GM21528 (cell line): ENCODE measurements at regions not wholly inside any gene's neighbourhood (a gene's known extent, or its start where the extent isn't known, plus 50 kb on each side); places are given as distances from the start of the nearest gene placed in this dataset.
"Not testable (repeated sequence)": the region's sequence is repeated elsewhere in the genome, so short reads cannot be mapped to it uniquely, and the experiment has no call there.

Source experiments
- ATAC-seq: cut with Tn5 transposase; IDR thresholded peaks from one replicate; pipeline ENCODE4 v1.9.1; 2021; ENCODE audit warnings: mild to moderate bottlenecking, moderate library complexity; ENCODE audit not compliant: unreplicated experiment, low FRiP score

DNA sequence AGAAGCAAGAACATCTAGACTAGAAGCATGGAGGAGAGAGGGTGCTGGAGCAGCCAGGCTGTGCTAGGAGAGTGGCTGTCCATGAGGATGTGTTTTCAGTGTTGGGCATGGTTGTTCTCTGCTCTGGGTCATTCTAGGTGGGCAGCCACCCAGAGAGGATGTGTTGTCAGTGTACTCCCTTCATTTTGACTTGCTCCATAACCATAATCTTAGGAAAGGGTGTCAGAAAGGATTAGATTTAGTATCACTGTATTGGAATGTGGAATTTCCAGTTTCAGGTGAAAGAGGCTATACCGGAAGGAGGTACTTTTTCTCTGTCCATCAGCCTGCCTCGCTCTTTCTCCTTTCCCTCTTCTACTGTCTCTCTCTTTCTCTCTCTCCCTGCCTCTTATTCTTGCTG, 474.5 kb upstream of the PODXL start:
- no peak for ATAC-seq

DNA sequence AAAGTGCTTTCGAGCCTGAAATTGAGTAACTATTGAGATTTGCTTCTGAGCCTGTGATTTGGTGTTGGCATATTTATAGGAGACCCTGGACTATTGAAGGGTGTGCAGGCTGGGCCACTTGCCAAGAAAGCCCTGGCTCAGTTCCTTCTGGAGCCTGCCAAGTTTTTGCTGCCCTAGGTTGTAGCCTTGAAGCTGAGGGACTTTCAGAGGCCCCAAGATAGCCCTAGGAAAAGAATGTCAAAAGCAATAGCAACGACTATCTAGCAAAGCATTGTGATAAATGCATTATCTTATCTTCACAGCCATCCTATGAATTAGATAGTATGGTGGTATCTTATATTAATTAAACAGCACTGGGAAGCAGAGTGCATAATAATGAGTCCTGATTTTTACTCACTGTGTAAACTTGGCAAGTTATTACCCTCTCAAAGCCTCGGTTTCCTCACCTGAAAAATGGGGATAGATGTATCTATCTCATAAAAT, 473.7 kb upstream of the PODXL start:
- no peak for ATAC-seq

DNA sequence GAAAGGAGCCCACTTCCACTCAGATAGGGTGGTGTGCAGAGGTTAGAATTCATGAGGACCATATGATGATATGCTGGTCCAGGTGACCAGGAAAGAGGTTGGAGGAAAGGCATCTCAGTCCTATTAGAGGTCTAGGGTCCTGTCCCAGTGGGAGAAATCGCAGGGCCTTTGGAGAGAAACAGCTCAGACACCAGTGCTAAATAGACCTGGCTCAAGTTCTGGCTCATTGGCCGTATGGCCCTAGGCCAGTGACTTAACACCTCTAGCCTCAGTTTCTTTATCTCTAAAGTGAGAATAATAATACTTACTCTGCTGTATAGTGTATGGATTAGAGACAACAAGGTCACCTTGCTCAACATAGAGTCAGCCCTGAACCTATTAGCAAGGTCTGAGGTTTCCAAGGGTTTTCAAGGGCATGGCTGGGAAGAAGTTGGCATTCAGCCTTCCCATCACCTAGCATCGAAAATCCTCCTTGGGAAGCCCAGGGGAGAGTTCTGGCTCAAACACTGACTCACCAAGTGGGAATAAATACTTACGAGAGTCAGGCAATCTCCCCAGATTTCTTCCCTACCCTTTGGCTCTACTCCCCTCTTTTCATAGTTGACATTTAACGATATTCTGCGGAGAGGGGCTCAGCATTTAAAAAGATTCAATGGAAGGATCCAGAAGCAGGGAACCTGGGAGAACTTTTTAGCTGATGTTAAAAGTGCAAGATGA, 473.1 kb upstream of the PODXL start:
- ATAC-seq: no peak

DNA sequence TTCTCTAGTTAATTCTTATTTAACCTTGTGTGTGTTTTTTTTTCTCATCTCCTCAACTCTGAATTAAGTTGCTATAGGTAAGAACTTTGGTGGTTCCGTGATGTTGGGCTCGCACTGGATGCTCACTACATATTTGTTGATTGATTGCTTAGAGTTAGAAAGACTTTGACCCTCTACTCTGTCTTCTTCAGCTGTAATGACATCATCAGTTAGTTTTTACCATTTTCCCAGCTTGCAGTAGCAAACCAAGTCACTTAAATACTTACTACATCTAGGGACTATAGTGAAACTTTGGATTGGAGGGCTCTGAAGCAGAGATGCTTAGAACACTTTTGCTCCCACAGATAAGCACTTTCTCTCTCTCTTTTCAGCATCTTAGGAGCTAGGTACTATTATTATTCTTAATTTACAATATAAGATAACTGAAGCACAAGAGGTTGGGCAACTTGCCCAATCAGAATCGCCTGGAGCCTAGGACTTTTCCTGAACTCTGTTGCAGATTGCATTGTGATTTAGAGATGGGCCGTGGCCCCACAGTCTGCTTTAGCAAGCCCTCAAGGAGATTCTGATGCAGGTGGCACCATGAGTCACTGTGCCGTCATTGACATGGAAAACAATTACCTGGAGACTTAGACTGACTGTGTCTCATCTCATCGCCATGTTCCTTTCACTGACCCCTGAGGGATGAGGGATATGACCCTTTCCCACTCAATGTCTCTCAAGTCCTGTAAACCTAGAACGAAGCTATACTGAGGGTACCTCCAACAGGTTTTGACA, 471.9 kb upstream of the PODXL start:
- ATAC-seq: no peak

DNA sequence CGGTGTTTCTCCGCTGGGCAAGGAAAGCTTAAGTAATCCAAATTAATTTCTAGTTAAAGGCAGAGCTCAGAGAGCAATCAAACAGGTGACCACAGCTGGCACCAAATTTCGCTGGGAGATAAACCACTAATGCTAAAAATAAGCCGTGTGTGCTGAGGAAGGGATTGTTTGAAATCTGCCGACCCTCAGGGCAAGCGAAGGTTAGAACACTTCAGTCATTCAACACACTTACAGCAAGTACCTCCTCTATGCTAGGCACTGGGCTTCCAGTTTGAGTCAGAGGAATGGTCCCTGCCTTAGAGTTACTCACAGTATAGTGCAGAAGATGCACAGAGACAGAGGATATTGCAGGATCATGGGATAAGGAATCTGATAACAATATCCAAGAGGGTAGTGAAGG, 467.9 kb upstream of the PODXL start:
- ATAC-seq: no peak

DNA sequence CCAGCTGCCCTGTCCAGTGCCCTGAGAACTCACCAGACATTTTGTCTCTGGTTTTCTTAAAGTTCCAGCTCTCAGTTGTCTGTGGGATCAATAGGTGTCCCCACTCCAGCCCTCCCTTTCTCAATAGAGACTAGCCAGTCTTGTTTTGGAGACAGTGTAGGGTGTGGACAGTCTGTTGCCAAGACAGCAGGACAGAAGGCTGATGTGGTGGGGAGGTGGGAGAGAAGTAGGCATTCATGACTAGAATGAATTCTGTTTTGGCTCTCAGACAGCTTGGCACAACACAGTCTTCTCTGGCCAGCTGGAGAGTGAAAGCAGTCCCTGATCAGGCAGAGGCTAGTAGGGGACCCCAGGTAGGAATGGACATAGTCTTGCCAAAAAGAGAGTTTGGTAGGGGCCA, 467.0 kb upstream of the PODXL start:
- ATAC-seq: no peak

DNA sequence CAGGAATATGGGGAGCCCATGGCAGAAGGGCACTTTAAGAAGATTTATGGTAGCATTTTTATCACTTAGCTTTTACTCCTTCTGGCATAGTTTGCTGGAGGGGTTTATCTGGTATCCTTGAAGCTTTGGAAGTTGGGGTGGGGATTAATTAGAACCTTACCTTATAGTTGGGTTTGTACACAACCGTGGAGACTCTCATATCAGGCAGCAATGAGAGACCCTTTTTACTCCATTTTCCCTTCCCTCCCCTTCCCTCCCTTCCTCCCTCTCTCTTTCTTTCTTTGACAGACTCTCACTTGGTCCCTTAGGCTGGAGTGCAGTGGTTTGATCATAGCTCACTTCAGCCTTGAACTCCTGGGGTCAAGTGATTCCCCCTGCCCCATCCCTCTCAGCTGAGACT, 465.8 kb upstream of the PODXL start:
- ATAC-seq: no peak

DNA sequence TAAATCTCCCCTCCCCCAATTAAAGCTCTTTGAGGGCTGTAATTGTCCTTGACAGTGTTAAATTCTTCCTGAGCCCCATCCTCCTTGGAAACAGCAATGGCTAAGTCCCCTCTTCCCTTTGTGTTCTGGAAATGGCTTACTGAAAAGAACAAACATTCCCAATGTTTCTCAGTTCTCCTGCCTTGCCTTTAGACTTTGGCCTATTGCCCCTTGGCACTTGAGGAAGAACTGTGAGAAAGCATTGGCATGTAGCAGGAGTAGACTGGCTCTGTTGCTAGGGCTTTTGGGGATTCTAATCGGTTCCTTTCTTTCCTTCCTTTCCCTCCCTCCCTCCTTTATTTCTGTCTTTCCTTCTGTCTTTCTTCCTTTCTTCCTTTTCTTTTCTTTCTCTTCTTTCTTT, 463.3 kb upstream of the PODXL start:
- no peak for ATAC-seq

DNA sequence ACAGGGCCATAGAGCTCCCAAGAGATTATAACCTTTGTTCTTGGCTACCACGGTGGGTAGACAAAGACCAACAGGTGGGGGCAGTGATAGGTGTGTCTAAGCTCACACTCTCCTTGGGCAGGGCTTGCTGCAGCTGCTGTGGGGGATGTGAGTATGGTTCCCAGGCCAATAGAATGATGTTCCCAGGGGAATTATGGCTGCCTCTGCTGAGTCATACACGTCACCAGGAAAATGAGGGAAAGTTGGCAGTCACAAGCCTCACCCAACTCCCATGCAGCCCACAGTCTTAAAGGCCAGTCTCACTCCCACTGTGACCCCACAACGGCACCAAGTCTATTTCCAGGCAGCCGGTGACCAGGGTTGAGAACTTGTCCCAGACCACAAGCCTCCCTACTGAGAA, 453.4 kb upstream of the PODXL start:
- ATAC-seq: no peak

DNA sequence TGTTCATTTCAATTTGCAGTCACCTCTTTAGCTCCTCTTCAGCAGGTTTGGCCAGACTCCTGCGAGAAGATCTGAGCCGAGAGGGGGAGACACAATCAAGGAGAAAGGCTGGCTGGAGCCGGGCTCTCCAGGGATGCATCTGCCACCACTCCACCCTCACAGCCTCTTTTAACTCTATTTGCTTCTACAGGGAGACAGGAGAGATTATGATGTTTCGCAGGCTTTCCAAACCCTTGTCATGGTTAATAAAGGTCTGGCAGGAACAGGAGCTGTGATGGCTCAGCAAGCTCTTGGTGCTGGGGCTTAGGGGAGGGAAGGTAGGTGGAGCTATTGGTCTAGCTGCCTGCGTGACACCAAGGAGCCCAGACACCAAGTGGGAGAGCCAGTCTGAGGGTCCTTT, 448.1 kb upstream of the PODXL start:
- ATAC-seq: no peak

DNA sequence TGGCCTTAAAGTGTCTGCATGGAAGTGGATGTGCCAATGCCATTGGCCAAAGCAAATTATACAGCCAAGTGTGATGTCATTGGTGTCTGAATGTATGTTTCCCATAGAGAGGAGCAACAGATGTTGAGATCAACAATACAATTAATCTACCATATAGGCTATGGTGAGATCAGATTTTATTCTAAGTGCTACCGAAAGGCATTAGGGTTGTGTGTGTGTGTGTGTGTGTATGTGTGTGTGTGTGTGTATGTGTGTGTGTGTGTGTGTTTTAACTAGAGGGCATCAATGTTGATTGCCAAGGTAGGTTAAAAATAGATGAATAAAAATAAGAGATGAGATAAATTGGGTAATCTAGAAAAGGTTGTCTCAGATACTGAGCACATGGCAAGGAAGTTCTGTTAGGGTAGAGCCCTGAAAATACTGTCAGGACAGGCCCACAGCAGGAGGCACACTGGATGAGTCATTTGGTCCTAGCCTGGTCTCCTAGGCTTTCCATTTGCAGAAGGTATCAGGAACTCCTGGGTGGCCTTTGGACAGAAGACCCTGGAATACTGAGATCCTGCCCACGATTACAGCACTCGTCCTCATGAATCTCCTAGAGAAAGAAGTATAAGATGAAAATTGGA, 446.0 kb upstream of the PODXL start:
- no peak for ATAC-seq

DNA sequence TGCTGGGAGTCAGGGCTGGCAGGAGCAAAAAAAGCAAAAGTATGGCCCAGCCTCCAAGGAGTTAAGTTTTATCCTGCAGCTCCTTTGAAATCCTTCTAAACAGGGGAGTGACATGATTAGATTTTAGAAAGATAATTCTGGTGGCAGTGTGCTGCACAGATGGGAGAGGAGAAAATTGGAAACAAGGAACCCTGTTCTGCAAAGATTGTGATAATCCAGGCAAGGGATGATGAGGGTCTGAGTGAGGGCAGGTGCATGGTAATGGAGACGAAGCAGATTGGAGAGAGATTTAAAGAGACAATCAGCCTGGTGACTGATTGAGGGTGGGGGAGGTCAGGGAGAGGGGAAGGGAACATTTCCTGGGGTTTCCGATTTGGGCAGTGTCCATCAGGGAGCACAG, 444.7 kb upstream of the PODXL start:
- ATAC-seq: no peak

DNA sequence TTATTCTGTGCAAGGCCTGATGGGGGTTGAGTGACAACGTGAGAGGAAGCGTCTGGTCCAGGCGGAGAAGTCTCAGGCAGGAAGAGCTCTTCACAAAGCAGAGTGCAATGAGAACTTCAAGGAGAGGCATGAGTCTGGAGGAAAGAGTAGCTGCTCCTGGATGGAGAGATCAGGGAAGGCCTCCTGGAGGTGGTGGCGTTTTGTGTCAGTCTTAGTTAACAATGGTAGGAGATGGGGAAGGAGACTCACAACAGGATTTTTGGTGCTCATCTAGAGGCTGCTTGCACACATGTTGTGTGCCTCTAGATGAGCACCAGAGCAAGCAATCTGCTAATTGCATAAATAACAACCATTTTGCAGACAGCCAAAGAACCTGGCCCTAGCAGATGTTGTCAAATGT, 442.8 kb upstream of the PODXL start:
- ATAC-seq: no peak

DNA sequence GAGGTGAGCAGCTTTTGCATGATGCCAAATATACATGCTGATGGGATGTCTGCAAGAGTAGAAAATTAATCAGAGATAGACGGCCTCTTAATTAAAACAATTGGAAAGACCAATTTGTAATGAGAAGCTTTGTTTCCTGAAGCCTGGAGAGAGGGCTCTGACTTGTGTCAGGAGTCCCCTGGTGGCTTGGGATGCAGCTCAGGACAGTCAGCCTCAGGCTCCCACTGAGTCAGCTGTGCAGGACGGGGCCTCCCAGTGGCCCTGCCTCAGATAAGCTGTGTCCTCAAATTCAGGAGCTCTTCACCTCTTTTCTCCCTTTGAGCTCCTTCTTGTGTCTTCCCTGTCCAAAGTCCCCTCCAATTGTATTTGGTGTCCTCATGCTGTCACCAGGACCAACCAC, 438.9 kb upstream of the PODXL start:
- no peak for ATAC-seq

DNA sequence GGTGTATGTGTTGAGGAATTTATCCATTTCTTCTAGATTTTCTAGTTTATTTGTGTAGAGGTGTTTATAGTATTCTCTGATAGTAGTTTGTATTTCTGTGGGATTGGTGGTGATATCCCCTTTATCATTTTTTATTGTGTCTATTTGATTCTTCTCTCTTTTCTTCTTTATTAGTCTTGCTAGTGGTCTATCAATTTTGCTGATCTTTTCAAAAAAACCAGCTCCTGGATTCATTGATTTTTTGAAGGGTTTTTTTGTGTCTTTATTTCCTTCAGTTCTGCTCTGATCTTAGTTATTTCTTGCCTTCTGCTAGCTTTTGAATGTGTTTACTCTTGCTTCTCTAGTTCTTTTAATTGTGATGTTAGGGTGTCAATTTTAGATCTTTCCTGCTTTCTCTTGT, 424.6 kb upstream of the PODXL start:
- ATAC-seq: not testable (repeated sequence)

DNA sequence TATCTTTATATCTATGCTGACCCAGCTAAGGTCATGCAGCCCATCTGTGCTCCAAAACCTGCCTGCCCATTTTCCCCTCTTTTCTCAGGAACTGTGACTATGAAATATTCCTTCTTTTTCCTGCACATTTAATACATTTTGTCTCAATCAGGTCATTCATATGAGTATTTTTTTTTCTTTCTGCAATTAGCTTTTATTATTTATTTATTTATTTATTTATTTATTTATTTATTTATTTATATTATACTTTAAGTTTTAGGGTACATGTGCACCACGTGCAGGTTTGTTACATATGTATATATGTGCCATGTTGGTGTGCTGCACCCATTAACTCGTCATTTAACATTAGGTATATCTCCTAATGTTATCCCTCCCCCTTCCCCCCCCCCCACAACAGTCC, 421.7 kb upstream of the PODXL start:
- ATAC-seq: not testable (repeated sequence)

DNA sequence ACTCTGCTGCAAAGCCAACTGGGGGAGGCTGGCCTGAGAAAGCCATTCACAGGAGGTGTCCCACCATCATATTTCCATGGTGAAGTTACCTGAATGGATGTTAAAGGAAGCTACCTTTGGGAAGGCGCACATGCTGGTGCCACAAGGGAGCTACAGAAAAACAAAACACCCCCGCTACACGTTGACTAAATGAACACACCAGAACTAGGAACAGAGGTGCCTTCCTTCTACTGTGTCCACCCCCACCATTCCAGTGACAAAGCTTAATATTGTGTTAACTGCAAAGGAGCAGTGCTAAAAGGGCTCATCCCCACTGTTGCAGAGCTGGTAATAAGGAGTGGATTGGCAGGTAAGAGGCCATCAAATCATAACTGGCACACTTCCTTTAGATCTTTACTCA, 420.0 kb upstream of the PODXL start:
- ATAC-seq: no peak

DNA sequence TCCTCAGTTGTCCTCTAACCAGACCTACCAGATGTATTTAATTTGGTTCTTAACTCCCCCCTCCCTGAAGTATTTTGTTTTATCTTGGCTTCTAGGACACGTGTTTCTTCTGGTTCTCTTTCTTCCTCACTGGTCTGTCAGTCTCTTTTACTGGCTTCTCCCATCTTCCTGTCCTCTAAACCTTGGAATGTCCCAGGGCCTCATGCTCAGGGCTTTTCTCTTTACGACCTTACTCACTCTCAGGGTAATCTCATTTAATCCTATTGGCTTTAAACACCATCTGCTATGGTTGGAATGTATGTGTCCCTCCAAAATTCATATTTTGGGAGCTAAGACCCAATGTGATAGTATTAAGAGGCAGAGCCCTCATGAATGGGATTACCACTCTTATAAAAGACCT, 418.2 kb upstream of the PODXL start:
- ATAC-seq: no peak

DNA sequence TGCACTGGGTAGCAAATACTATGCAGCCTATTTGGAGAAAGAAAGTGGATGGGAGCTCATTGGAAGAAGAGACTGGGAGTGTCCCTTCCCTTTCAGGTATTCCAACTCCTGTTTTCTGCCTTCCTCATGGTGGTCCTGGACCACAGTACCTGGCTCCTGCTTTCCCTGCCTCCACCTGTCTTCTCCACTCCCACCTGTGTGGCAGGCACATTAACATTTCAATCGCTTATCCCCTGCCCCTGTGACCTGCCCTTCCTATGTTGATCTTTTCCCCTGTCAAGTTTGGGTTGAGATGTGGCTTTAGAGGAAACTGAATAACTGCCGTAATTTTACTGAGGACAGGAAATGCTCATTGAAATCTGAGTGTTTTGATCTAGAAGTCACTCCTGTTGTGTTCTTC, 415.8 kb upstream of the PODXL start:
- no peak for ATAC-seq

DNA sequence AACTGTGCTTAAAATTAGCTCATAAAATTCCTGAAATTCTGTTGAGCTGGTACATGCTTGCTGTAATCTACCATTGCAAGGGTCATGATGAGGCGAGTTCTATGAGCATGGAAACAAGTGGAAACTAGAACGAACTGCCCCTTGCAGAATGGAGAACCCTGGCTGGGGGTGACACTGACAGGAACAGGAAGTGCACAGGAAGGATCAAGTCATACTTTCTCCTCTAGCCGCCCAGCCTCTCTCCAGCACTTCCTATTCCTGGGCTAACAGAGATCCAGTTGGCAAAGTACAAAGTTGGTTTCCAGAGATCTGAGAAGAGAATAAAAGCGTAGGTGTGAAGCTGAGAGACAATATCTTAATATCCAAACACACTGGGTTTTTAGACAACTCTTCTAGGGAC, 414.2 kb upstream of the PODXL start:
- ATAC-seq: no peak

DNA sequence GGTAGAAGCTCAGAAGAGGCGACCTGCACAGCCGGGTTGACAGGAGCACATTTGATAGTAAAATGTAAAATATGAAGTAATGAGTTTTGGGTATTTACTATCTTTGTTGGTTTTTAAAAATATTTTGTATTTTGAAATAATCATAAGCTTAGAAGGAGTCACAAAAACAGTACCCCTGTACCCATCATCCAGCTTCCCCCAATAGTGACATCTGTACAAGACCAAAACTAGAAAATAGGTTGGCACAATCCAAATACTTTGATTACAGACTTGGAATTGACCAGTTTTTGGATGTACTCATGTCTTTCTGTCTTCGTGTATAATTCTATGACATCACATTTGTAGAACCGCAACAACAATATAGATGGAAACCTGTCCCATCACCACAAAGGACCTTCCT, 413.1 kb upstream of the PODXL start:
- no peak for ATAC-seq
